ENCODE measurements at regions not wholly inside any gene's neighbourhood (a gene's known extent, or its start where the extent isn't known, plus 50 kb on each side); places are given as distances from the start of the nearest gene placed in this dataset.

DNA sequence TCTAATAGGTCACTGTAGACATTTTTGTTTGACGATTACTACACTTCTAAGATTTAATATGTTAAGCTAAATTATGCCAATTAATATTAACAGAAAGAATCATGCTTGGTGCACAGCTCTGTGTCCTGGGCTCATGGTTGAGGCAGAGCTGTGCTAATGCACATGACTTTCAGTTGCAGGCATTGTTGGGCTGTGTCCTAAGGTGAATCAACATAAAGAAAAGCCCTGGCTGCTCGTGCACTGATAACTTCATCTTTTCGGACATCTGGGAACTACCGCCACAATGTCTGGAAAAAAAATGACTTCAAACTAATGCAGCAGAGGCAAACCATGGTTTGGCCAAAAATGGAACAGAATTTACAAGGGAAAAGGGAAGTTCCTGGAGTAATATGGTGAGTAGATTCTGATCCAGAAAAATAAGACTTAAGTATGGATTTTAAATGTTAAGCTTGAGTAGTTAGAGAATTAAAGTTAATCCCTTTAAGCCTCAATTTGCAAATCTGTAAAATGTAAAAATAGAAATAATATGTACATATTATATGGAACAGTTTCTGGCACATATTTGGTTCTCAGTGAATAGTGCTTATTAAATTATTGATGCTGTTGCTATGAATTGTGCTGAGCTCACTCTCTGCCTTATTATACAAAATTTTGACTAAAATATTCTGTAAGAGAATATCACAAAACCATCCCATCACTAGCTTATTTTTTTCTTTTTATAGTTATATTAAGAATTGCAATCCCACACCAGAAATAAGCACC is 186.1 kb downstream of the BRINP2 start:
- H3K79me1 ChIP-seq (ENCODE audit: low read depth, low read length): no peaks in the 10 kb centered on the region
- no peak overlapping the region for H2AFZ ChIP-seq (ENCODE audit: low read length)
- DNase-seq (ENCODE audit: low spot score): no peak
- H3K9ac ChIP-seq (ENCODE audit: low read depth, low read length, poor library complexity): no peak overlapping the region
- no peaks in the 10 kb centered on the region for H3K27me3 ChIP-seq (ENCODE audit: control insufficient read depth in 3 of 3, insufficient read depth in 3 of 3, low read depth in 1 of 3, low read length in 3 of 3)
- H2BK120ac ChIP-seq (ENCODE audit: low read depth, low read length): no peak overlapping the region
- peaks cover 0 to 1% of the 10 kb centered on the region in 2 donors for H3K4me1 ChIP-seq (ENCODE audit: control insufficient read depth in 2 of 2, insufficient read depth in 1 of 2, low read depth in 1 of 2, low read length in 2 of 2)
- no peaks in the 10 kb centered on the region for H3K9me3 ChIP-seq (replicated peaks in 1 of 2; ENCODE audit: control insufficient read depth in 2 of 2, insufficient read depth in 1 of 2, low read depth in 1 of 2, low read length in 2 of 2)
- H4K91ac ChIP-seq (ENCODE audit: low read depth, low read length, poor library complexity): no peak overlapping the region
- H3K23ac ChIP-seq (ENCODE audit: low read depth, low read length, poor library complexity): no peak overlapping the region
- H3K36me3 ChIP-seq (replicated peaks in 1 of 2; ENCODE audit: control insufficient read depth in 2 of 2, insufficient read depth in 2 of 2, low read length in 2 of 2): no peaks in the 10 kb centered on the region
- H2BK15ac ChIP-seq (ENCODE audit: low read length): no peak overlapping the region
- no peak overlapping the region for H3K4me3 ChIP-seq (ENCODE audit: low read length in 2 of 2)
- H3K18ac ChIP-seq (ENCODE audit: low read length): no peak overlapping the region
- H2BK5ac ChIP-seq (ENCODE audit: low read length): no peak overlapping the region
- H2BK12ac ChIP-seq (ENCODE audit: low read length): no peak overlapping the region
- no CpG with 5 or more reads among the region's 4 CpGs for WGBS, 2 donors (ENCODE audit: extremely low coverage in 2 of 2, insufficient read length in 2 of 2, insufficient replicate concordance in 1 of 2)
- H3K27ac ChIP-seq (replicated peaks; ENCODE audit: low read length): no peak overlapping the region
- H4K8ac ChIP-seq (ENCODE audit: low read depth, low read length): no peak overlapping the region
- H3K14ac ChIP-seq (ENCODE audit: low read length): no peak overlapping the region
- no peak overlapping the region for H3K4me2 ChIP-seq (ENCODE audit: insufficient read depth, low read length, poor library complexity, severe bottlenecking)
- H2AK5ac ChIP-seq (ENCODE audit: low read depth, low read length): no peak overlapping the region
- H3K4ac ChIP-seq (ENCODE audit: low read length): no peak overlapping the region

DNA sequence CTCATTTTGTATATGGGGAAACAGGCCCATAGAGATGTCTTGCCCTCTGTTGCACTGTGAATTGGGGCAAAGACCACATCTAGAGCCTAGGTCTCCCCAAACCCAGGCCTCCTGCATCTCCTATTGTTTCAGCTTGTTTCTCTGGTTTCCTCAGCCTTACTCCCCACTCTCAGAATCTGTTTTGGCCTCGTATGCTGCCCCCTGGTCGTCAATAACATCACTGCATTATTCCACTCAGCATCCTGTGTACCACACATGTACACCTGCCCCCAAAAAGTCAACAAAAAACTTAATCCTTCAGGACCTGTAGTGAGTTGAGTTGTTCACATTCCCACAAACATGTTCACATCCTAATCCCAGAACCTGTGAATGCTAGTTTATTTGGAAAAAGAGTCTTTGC is 184.8 kb downstream of the BRINP2 start:
- no peak overlapping the region for H3K27ac ChIP-seq (replicated peaks; ENCODE audit: low read length)
- H3K23ac ChIP-seq (ENCODE audit: low read depth, low read length, poor library complexity): no peak overlapping the region
- no peaks in the 10 kb centered on the region for H3K79me1 ChIP-seq (ENCODE audit: low read depth, low read length)
- no peak overlapping the region for H3K4me3 ChIP-seq (ENCODE audit: low read length in 2 of 2)
- H4K8ac ChIP-seq (ENCODE audit: low read depth, low read length): no peak overlapping the region
- no peak overlapping the region for H2BK12ac ChIP-seq (ENCODE audit: low read length)
- DNase-seq (ENCODE audit: low spot score): peak; percentile 20
- no peak overlapping the region for H2AFZ ChIP-seq (ENCODE audit: low read length)
- no peak overlapping the region for H2BK120ac ChIP-seq (ENCODE audit: low read depth, low read length)
- no peaks in the 10 kb centered on the region for H3K9me3 ChIP-seq (replicated peaks in 1 of 2; ENCODE audit: control insufficient read depth in 2 of 2, insufficient read depth in 1 of 2, low read depth in 1 of 2, low read length in 2 of 2)
- H2BK5ac ChIP-seq (ENCODE audit: low read length): no peak overlapping the region
- no peak overlapping the region for H3K9ac ChIP-seq (ENCODE audit: low read depth, low read length, poor library complexity)
- WGBS, 2 donors (ENCODE audit: extremely low coverage in 2 of 2, insufficient read length in 2 of 2, insufficient replicate concordance in 1 of 2): no CpG with 5 or more reads among the region's 2 CpGs
- no peaks in the 10 kb centered on the region for H3K27me3 ChIP-seq (ENCODE audit: control insufficient read depth in 3 of 3, insufficient read depth in 3 of 3, low read depth in 1 of 3, low read length in 3 of 3)
- H2AK5ac ChIP-seq (ENCODE audit: low read depth, low read length): no peak overlapping the region
- H3K4me2 ChIP-seq (ENCODE audit: insufficient read depth, low read length, poor library complexity, severe bottlenecking): no peak overlapping the region
- H2BK15ac ChIP-seq (ENCODE audit: low read length): no peak overlapping the region
- H3K4me1 ChIP-seq (ENCODE audit: control insufficient read depth in 2 of 2, insufficient read depth in 1 of 2, low read depth in 1 of 2, low read length in 2 of 2): peaks cover 0 to 11% of the 10 kb centered on the region in 2 donors
- no peak overlapping the region for H4K91ac ChIP-seq (ENCODE audit: low read depth, low read length, poor library complexity)
- no peak overlapping the region for H3K14ac ChIP-seq (ENCODE audit: low read length)
- no peaks in the 10 kb centered on the region for H3K36me3 ChIP-seq (replicated peaks in 1 of 2; ENCODE audit: control insufficient read depth in 2 of 2, insufficient read depth in 2 of 2, low read length in 2 of 2)
- H3K4ac ChIP-seq (ENCODE audit: low read length): no peak overlapping the region
- no peak overlapping the region for H3K18ac ChIP-seq (ENCODE audit: low read length)

DNA sequence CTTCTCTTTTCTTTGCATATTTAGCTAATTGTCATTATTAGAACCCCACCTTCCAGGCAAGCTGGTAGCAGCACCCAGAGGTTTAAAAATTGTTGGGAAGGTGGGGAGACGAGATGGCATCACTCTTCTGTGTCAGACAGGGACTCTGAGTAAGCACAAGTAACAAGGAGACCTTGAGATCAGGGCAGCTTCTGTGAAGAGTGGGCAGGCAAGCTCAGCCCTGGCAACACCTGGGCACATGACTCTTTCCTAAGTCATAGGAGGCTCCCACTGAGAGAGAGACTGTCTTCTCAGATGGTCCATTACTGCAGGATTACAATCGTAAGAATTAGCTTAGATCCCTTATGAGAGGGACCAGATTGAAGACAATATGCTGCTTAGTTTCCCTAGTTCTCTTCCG is 183.5 kb downstream of the BRINP2 start:
- Histone ChIP-seq H3K4me1 (ENCODE audit: control insufficient read depth in 2 of 2, insufficient read depth in 1 of 2, low read depth in 1 of 2, low read length in 2 of 2) (peaks cover 0 to 12% of the 10 kb centered on the region in 2 donors), H3K27ac (replicated peaks; ENCODE audit: low read length) (no peak overlapping the region), H3K4ac (ENCODE audit: low read length) (no peak overlapping the region), H2BK5ac (ENCODE audit: low read length) (no peak overlapping the region), H3K14ac (ENCODE audit: low read length) (no peak overlapping the region), H3K9ac (ENCODE audit: low read depth, low read length, poor library complexity) (no peak overlapping the region), H2BK12ac (ENCODE audit: low read length) (no peak overlapping the region), H2AK5ac (ENCODE audit: low read depth, low read length) (no peak overlapping the region), H3K4me2 (ENCODE audit: insufficient read depth, low read length, poor library complexity, severe bottlenecking) (no peak overlapping the region), H4K91ac (ENCODE audit: low read depth, low read length, poor library complexity) (no peak overlapping the region), H2AFZ (ENCODE audit: low read length) (no peak overlapping the region), H3K9me3 (replicated peaks in 1 of 2; ENCODE audit: control insufficient read depth in 2 of 2, insufficient read depth in 1 of 2, low read depth in 1 of 2, low read length in 2 of 2) (no peaks in the 10 kb centered on the region), H2BK15ac (ENCODE audit: low read length) (no peak overlapping the region), H2BK120ac (ENCODE audit: low read depth, low read length) (no peak overlapping the region), H3K18ac (ENCODE audit: low read length) (no peak overlapping the region), H3K79me1 (ENCODE audit: low read depth, low read length) (no peaks in the 10 kb centered on the region), H3K36me3 (replicated peaks in 1 of 2; ENCODE audit: control insufficient read depth in 2 of 2, insufficient read depth in 2 of 2, low read length in 2 of 2) (no peaks in the 10 kb centered on the region), H3K4me3 (ENCODE audit: low read length in 2 of 2) (no peak overlapping the region), H4K8ac (ENCODE audit: low read depth, low read length) (no peak overlapping the region), H3K23ac (ENCODE audit: low read depth, low read length, poor library complexity) (no peak overlapping the region), H3K27me3 (ENCODE audit: control insufficient read depth in 3 of 3, insufficient read depth in 3 of 3, low read depth in 1 of 3, low read length in 3 of 3) (no peaks in the 10 kb centered on the region)
- DNase-seq (ENCODE audit: low spot score): no peak
- WGBS, 2 donors (ENCODE audit: extremely low coverage in 2 of 2, insufficient read length in 2 of 2, insufficient replicate concordance in 1 of 2): no CpG with 5 or more reads among the region's 3 CpGs

DNA sequence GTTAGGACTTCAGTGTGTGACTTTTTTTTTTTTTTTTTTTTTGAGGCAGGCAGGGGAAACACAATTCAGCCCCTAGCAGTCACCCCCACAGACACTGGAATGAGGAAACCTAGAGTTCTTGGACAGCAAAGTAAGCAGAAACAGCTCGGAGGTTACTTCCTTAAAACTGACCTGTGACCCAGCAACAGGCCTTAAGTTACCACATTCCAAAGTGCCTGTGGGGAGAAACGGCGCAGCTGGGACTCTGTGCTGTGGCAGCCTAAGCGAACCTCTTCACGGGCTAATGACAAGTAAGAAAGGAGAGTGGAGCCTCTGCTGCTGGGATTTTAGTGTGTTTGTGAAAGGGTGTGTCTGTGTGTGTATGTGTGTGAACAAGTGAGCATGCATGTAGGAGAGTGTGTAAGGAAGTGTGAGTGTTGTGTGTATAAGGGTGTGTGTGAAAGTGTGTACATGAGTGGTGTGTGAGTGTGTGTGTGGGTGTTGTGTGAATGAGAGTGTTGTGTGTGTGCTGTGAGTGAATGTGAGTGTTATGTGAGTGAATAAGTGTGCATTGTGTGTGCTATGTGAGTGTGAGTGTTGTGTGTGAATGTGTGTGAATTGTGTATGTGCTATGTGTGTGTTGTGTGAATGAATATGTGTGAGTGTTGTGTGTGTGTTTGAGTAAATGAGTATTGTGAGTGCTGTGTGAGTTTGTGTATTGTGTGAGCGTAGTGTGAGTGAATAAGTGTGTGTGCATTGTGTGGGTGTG is 180.8 kb downstream of the BRINP2 start:
- Histone ChIP-seq H3K23ac (ENCODE audit: low read depth, low read length, poor library complexity) (no peak overlapping the region), H3K27me3 (ENCODE audit: control insufficient read depth in 3 of 3, insufficient read depth in 3 of 3, low read depth in 1 of 3, low read length in 3 of 3) (no peaks in the 10 kb centered on the region), H3K9ac (ENCODE audit: low read depth, low read length, poor library complexity) (no peak overlapping the region), H2BK5ac (ENCODE audit: low read length) (no peak overlapping the region), H3K79me1 (ENCODE audit: low read depth, low read length) (no peaks in the 10 kb centered on the region), H3K18ac (ENCODE audit: low read length) (no peak overlapping the region), H2AK5ac (ENCODE audit: low read depth, low read length) (no peak overlapping the region), H3K4me3 (ENCODE audit: low read length in 2 of 2) (no peak overlapping the region), H3K27ac (replicated peaks; ENCODE audit: low read length) (no peak overlapping the region), H3K4ac (ENCODE audit: low read length) (no peak overlapping the region), H3K9me3 (replicated peaks in 1 of 2; ENCODE audit: control insufficient read depth in 2 of 2, insufficient read depth in 1 of 2, low read depth in 1 of 2, low read length in 2 of 2) (no peaks in the 10 kb centered on the region), H2BK15ac (ENCODE audit: low read length) (no peak overlapping the region), H3K36me3 (replicated peaks in 1 of 2; ENCODE audit: control insufficient read depth in 2 of 2, insufficient read depth in 2 of 2, low read length in 2 of 2) (no peaks in the 10 kb centered on the region), H4K8ac (ENCODE audit: low read depth, low read length) (no peak overlapping the region), H3K4me1 (ENCODE audit: control insufficient read depth in 2 of 2, insufficient read depth in 1 of 2, low read depth in 1 of 2, low read length in 2 of 2) (peaks cover 0 to 12% of the 10 kb centered on the region in 2 donors), H4K91ac (ENCODE audit: low read depth, low read length, poor library complexity) (no peak overlapping the region), H2BK120ac (ENCODE audit: low read depth, low read length) (no peak overlapping the region), H3K14ac (ENCODE audit: low read length) (no peak overlapping the region), H2BK12ac (ENCODE audit: low read length) (peak overlapping the region; percentile 33), H3K4me2 (ENCODE audit: insufficient read depth, low read length, poor library complexity, severe bottlenecking) (no peak overlapping the region), H2AFZ (ENCODE audit: low read length) (no peak overlapping the region)
- 100% methylated on average over 1 of the region's 6 CpGs; no CpG with 5 or more reads in 1 of the 2 donors for WGBS, 2 donors (ENCODE audit: extremely low coverage in 2 of 2, insufficient read length in 2 of 2, insufficient replicate concordance in 1 of 2)
- peak; percentile 20 for DNase-seq (ENCODE audit: low spot score)

Data from neuronal stem cell (in vitro differentiated cells).